GM12878 (cell line): ENCODE measurements at regions not wholly inside any gene's neighbourhood (a gene's known extent, or its start where the extent isn't known, plus 50 kb on each side); places are given as distances from the start of the nearest gene placed in this dataset.

Experiments
- ATAC-seq: fragments of 200-7000 bp; cut with Tn5 transposase; 3 replicates; pipeline ENCODE4 v1.9.1; 2020; ENCODE audit warnings: mild to moderate bottlenecking, moderate library complexity
- BruUV-seq: library from RNA; stranded (reverse); fragments of 400-500 nt; replicated peaks from 2 replicates; lab custom pipeline; 2021; lab: Mats Ljungman, UMichigan
- CTCF ChIA-PET: fragments of 300-600 bp; sonication (Branson Sonifier 250); formaldehyde crosslinking; extraction: SDS; loops from one replicate; lab custom pipeline; 2021; ENCODE audit warnings: inconsistent platforms; lab: Yijun Ruan, JAX
- POLR2A ChIA-PET: fragments of 350-600 bp; formaldehyde crosslinking; extraction: SDS; loops from one replicate; lab custom pipeline; 2021; ENCODE audit warnings: inconsistent platforms; lab: Charles Lee
- RAD21 ChIA-PET: fragments of 300-600 bp; sonication (Branson Sonifier 250); formaldehyde crosslinking; loops from one replicate; lab custom pipeline; 2023; ENCODE audit warnings: antibody characterized with exemption; ENCODE audit not compliant: unreplicated experiment; lab: Charles Lee
- SMC1A ChIA-PET: fragments of 300-600 bp; sonication (Branson Sonifier 250); formaldehyde crosslinking; loops from one replicate; lab custom pipeline; 2023; ENCODE audit not compliant: unreplicated experiment, uncharacterized antibody; lab: Charles Lee
- DNase-seq: peaks from one replicate; pipeline ENCODE4 v3.0.0-alpha.2; 2011; ENCODE audit warnings: low read depth, low spot score
- FAIRE-seq: peaks from 3 replicates; lab custom pipeline; 2011; peaks lifted over from hg19 to GRCh38; lab: Jason Lieb, UNC
- H2AFZ ChIP-seq: 2 replicates; pipeline ENCODE4 v1.6.0; 2011; ENCODE audit warnings: low read depth, low read length, control low read depth; ENCODE audit not compliant: control insufficient read depth
- H3K27ac ChIP-seq: 2 replicates; pipeline ENCODE4 v1.5.1; 2011; ENCODE audit warnings: control low read depth; ENCODE audit not compliant: control insufficient read depth, insufficient read depth
- H3K27me3 ChIP-seq, 2 experiments: replicated peaks in 1 of 2; 2 replicates each; pipeline versions ENCODE4 v1.6.0 to v1.6.1; 2011; ENCODE audit warnings: low read length in 1 of 2; ENCODE audit not compliant: control insufficient read depth in 2 of 2, insufficient read depth in 2 of 2
- H3K36me3 ChIP-seq, 2 experiments: 2 replicates each; pipeline ENCODE4 v1.5.1; 2011; ENCODE audit warnings: low read length in 1 of 2; ENCODE audit not compliant: control insufficient read depth in 2 of 2, insufficient read depth in 2 of 2
- H3K4me1 ChIP-seq: 2 replicates; pipeline ENCODE4 v1.6.1; 2011; ENCODE audit warnings: mild to moderate bottlenecking, low read length, moderate library complexity, mixed read lengths; ENCODE audit not compliant: control insufficient read depth, insufficient read depth
- H3K4me2 ChIP-seq: 2 replicates; pipeline ENCODE4 v1.6.0; 2011; ENCODE audit warnings: control low read depth; ENCODE audit not compliant: control insufficient read depth, insufficient read depth
- H3K4me3 ChIP-seq: fragments of 200-600 bp; sonication (generic); 2 replicates; pipeline ENCODE4 v1.5.1; 2016
- H3K79me2 ChIP-seq: 2 replicates; pipeline ENCODE4 v1.6.0; 2011; ENCODE audit warnings: low read length; ENCODE audit not compliant: control insufficient read depth, insufficient read depth
- H3K9ac ChIP-seq: 2 replicates; pipeline ENCODE4 v1.8.0; 2011; ENCODE audit warnings: low read length, control low read depth, mixed read lengths; ENCODE audit not compliant: control insufficient read depth, insufficient read depth
- H3K9me3 ChIP-seq: replicated peaks from 3 replicates; pipeline ENCODE4 v1.5.1; 2011; ENCODE audit warnings: mild to moderate bottlenecking, low read length; ENCODE audit not compliant: control insufficient read depth, insufficient read depth
- H4K20me1 ChIP-seq: 2 replicates; pipeline ENCODE4 v1.6.0; 2011; ENCODE audit not compliant: control insufficient read depth, insufficient read depth
- E4F1 ChIP-seq: fragments of 450-650 bp; IDR thresholded peaks from 2 replicates; pipeline ENCODE4 v1.6.1; 2018; ENCODE audit warnings: borderline replicate concordance, mild to moderate bottlenecking; ENCODE audit not compliant: partially characterized antibody
- ESRRA ChIP-seq: IDR thresholded peaks from 2 replicates; pipeline ENCODE4 v1.6.1; 2012; ENCODE audit warnings: mild to moderate bottlenecking, low read length, improper control_type of control experiment
- FOXM1 ChIP-seq: IDR thresholded peaks from 2 replicates; pipeline ENCODE4 v1.6.1; 2012; ENCODE audit warnings: low read depth, mild to moderate bottlenecking, inconsistent platforms, low read length, moderate library complexity
- HCFC1 ChIP-seq: fragments of 150-350 bp; IDR thresholded peaks from 2 replicates; pipeline ENCODE4 v1.6.1; 2014; ENCODE audit warnings: low read length
- KDM1A ChIP-seq: fragments of 200-600 bp; sonication (generic); IDR thresholded peaks from 2 replicates; pipeline ENCODE4 v1.6.1; 2016; ENCODE audit warnings: borderline replicate concordance
- MLLT1 ChIP-seq: fragments of 450-650 bp; IDR thresholded peaks from 2 replicates; pipeline ENCODE4 v1.6.1; 2016; ENCODE audit warnings: mild to moderate bottlenecking
- MYB ChIP-seq: fragments of 150-350 bp; IDR thresholded peaks from 2 replicates; pipeline ENCODE4 v1.6.1; 2014; ENCODE audit warnings: mild to moderate bottlenecking, low read depth, low read length, borderline replicate concordance
- REST ChIP-seq: IDR thresholded peaks from 2 replicates; pipeline ENCODE4 v1.6.1; 2012; ENCODE audit warnings: mild to moderate bottlenecking, low read depth, low read length
- RFX5 ChIP-seq: IDR thresholded peaks from 2 replicates; pipeline ENCODE4 v1.6.1; 2011; ENCODE audit warnings: low read depth, low read length, improper control_type of control experiment
- SKIL ChIP-seq: fragments of 450-650 bp; IDR thresholded peaks from 2 replicates; pipeline ENCODE4 v1.6.1; 2017; ENCODE audit warnings: mild to moderate bottlenecking, low read depth, inconsistent platforms; ENCODE audit not compliant: poor library complexity, severe bottlenecking
- SUZ12 ChIP-seq: fragments of 200-600 bp; sonication (generic); IDR thresholded peaks from one replicate; pipeline ENCODE4 v1.6.1; 2018; ENCODE audit warnings: antibody characterized with exemption, mild to moderate bottlenecking; ENCODE audit not compliant: unreplicated experiment
- ZNF24 ChIP-seq: fragments of 450-650 bp; IDR thresholded peaks from 2 replicates; pipeline ENCODE4 v1.6.1; 2017; ENCODE audit warnings: antibody characterized with exemption, mild to moderate bottlenecking
- WGBS: methylation state at CpG from one replicate; pipeline ENCODE4 v1.1.6; 2016; ENCODE audit warnings: low lambda C conversion rate; ENCODE audit not compliant: insufficient replicate concordance, insufficient coverage; ENCODE audit errors: missing lambda C conversion rate; 5-methylcytosine and 5-hydroxymethylcytosine counted together
- in situ Hi-C: fragments of 300-500 bp; cut with MboI; formaldehyde crosslinking; loops from 9 replicates; pipeline ENCODE4 v1.14.3; 2018; ENCODE audit warnings: mixed read lengths
- intact Hi-C: fragments of 100-400 bp; cut with micrococcal nuclease; formaldehyde crosslinking; loops from one replicate; pipeline ENCODE4 v1.14.2; 2022; ENCODE audit not compliant: unreplicated experiment

GRCh38 chr1:198423673-198424072 is 116.8 kb downstream of the ATP6V1G3 start:
- Histone ChIP-seq H2AFZ (no peak overlapping the region), H3K9ac (no peak overlapping the region), H3K4me3 (no peak overlapping the region), H3K4me1 (no peaks in the 10 kb centered on the region), H4K20me1 (no peaks in the 10 kb centered on the region), H3K9me3 (no peaks in the 10 kb centered on the region), H3K36me3 (no peaks in the 10 kb centered on the region), H3K79me2 (no peaks in the 10 kb centered on the region), H3K27ac (no peak overlapping the region), H3K4me2 (no peak overlapping the region), H3K27me3 (no peaks in the 10 kb centered on the region; a peak in 1 of 4 replicates)
- no peak for ATAC-seq
- WGBS = 0% methylated on average over 1 of the region's 1 CpG
- no TSS peak for BruUV-seq
- intact Hi-C loops = no loop called here
- DNase-seq = no peak
- POLR2A ChIA-PET = no interaction called here
- in situ Hi-C loops = no loop called here
- CTCF ChIA-PET = no interaction called here
- no peak for FAIRE-seq
- SMC1A ChIA-PET = interaction anchor here (0.9 kb wide), 1 partner anchor 20 kb away, joined by 3 read pairs; no protein-coding TSS in a partner anchor
- RAD21 ChIA-PET = no interaction called here
- TF ChIP-seq MYB (no peak), SUZ12 (no peak), REST (no peak), E4F1 (no peak), ZNF24 (no peak), RFX5 (no peak), HCFC1 (no peak), KDM1A (no peak), ESRRA (no peak), FOXM1 (no peak), SKIL (no peak), MLLT1 (no peak)
